Activated CD4-positive, alpha-beta T cell treated with anti-CD3 and anti-CD28 coated beads, Interleukin-2, amount 50 U/mL, for 4 hours (primary cell): ENCODE measurements at regions not wholly inside any gene's neighbourhood (a gene's known extent, or its start where the extent isn't known, plus 50 kb on each side); places are given as distances from the start of the nearest gene placed in this dataset.

Experiments
- DNase-seq, 2 experiments: peaks; one replicate each; pipeline ENCODE4 v3.0.0-alpha.2; 2020

GRCh38 chr14:106850913-106851825, 1324.8 kb downstream of the TMEM121 start:
- no peak for DNase-seq

DNA sequence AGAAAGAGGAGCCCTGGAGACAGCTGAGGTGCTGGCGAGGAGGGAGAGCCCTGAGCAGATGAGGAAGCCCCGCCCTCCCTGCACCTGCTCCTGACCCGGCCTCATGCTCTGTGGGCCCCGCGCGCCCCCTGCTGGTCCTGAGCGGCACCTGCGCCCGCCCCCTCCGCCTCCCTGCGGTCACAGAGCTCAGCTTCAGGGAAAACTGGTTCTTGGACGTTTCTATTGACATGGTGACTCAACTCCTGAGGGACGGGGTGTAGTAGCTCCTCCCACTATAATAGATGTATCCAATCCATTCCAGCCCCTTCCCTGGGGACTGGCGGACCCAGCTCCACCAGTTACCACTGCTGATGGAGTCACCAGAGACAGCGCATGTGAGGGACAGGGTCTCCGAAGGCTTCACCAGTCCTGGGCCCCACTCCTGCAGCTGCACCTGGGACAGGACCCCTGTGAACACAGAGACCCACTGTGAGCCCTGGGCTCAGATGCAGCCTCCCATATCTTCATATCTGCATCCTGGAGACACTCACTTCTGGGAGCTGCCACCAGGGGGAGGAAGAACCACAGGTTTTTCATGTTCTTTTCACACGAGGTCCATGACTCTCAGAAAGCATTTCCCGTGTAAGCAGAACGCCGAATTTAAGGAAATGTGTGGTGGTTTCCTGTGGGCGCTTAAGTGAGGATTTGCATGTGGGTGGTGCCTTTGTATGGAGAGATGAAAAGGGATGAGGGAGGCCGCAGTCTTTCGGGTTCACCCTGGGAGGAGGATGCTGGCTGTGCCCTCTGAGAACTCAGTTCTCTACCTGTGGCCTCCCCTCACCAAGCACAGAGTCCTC, 1346.4 kb downstream of the TMEM121 start:
- DNase-seq: peak; percentile 85 to 87

DNA sequence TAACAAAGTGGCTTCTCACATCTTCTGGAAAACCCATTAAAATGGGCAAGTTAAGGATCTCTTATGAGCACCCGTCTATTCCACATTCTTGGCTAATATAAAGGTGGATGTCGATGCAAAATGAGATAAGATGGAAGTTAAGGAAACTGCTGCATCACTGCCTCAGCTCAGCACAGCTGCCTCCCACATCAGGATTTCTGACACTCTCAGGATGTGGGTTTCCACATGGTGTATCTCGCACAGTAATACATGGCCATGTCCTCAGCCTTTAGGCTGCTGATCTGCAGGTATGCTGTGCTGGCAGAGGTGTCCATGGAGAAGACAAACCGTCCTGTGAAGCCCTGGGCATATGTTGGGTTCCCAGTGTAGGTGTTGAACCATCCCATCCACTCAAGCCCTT, 1348.0 kb downstream of the TMEM121 start:
- DNase-seq: no peak

- peak in 1 of 2 experiments; percentile 16 for DNase-seq
Observed at GRCh38 chr14:106875503-106875902, 1349.1 kb downstream of the TMEM121 start.

DNA sequence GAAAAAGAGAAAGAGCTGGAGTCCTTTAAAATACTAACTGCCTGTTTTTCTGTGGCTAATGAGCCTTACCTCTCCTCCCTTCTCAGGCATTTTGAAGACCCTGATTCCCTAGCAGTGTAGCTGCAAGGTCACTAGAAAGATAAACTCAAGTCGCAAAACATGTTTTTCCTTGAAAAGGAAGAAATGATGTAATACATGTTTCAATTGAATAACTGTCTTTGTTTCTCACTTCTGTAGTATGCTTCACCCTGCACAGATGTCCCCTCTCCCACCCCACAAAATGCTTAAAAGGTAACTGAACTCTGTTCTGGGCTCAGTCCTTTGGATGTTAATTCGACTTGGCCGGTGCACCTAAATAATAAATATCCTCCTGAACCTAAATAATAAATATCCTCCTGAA, 1350.3 kb downstream of the TMEM121 start:
- no peak for DNase-seq

DNA sequence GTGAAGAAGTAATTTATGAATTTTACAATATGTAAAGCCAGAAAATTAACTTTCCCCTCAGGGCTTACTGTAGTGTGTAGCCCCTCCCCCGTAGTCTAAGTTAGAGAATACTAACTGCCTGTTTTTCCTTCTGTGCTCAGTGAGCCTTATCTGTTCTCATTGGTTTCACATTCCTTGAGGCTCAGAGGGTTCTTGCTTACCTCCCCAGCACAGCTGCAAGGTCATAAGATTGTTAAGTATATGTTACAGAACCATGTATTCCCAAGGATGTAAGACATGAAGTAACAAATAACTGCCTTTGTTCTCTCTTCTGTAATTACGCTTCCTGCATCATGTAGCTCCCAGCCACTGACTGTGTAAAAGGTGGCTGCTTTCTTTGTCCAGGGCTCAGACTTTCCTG, 1351.1 kb downstream of the TMEM121 start:
- DNase-seq: no peak

- DNase-seq: peak in 1 of 2 experiments; percentile 27
Observed at GRCh38 chr14:106879241-106879640, 1352.9 kb downstream of the TMEM121 start.

GRCh38 chr14:106883218-106883692, 1356.9 kb downstream of the TMEM121 start:
- DNase-seq: no peak
